ENCODE measurements at regions not wholly inside any gene's neighbourhood (a gene's known extent, or its start where the extent isn't known, plus 50 kb on each side); places are given as distances from the start of the nearest gene placed in this dataset.

GRCh38 chr2:100653449-100654035 is 90.7 kb downstream of the PDCL3 start:
- Histone ChIP-seq H3K27me3 (ENCODE audit: insufficient read depth, low read length, poor library complexity) (no peaks in the 10 kb centered on the region), H3K4me3 (ENCODE audit: low read length) (no peak overlapping the region), H3K79me2 (ENCODE audit: control insufficient read depth, insufficient read depth, low read length) (no peaks in the 10 kb centered on the region), H3K4me1 (ENCODE audit: control insufficient read depth, low read depth, low read length) (no peaks in the 10 kb centered on the region), H4K8ac (ENCODE audit: low read depth, low read length) (no peak overlapping the region), H3K4ac (ENCODE audit: low read depth, low read length) (no peak overlapping the region), H3K27ac (ENCODE audit: low read depth, low read length) (no peak overlapping the region), H2BK15ac (replicated peaks; ENCODE audit: low read depth) (no peak overlapping the region), H3K79me1 (ENCODE audit: low read length) (no peaks in the 10 kb centered on the region), H3K4me2 (ENCODE audit: low read length) (no peak overlapping the region), H4K5ac (ENCODE audit: low read length) (no peak overlapping the region), H2BK5ac (ENCODE audit: low read length) (no peak overlapping the region), H3K23ac (ENCODE audit: low read length) (no peak overlapping the region), H3K9ac (ENCODE audit: low read length) (no peak overlapping the region), H2AK5ac (ENCODE audit: low read length) (no peak overlapping the region), H3K18ac (ENCODE audit: low read length) (no peak overlapping the region), H3K36me3 (ENCODE audit: control insufficient read depth, insufficient read depth, low read length) (no peaks in the 10 kb centered on the region), H2BK120ac (ENCODE audit: low read depth, low read length) (no peak overlapping the region), H3K56ac (ENCODE audit: low read length) (no peak overlapping the region)
- no CpG with 5 or more reads among the region's 7 CpGs for WGBS (ENCODE audit: extremely low coverage, insufficient coverage, low lambda C conversion rate)
- no peak for DNase-seq

GRCh38 chr2:100654611-100655010 is 91.8 kb downstream of the PDCL3 start:
- Histone ChIP-seq H4K5ac (ENCODE audit: low read length) (no peak overlapping the region), H3K4me3 (ENCODE audit: low read length) (no peak overlapping the region), H2BK15ac (replicated peaks; ENCODE audit: low read depth) (no peak overlapping the region), H3K56ac (ENCODE audit: low read length) (no peak overlapping the region), H2BK120ac (ENCODE audit: low read depth, low read length) (no peak overlapping the region), H2AK5ac (ENCODE audit: low read length) (no peak overlapping the region), H3K18ac (ENCODE audit: low read length) (no peak overlapping the region), H3K4me2 (ENCODE audit: low read length) (no peak overlapping the region), H3K4ac (ENCODE audit: low read depth, low read length) (no peak overlapping the region), H3K23ac (ENCODE audit: low read length) (no peak overlapping the region), H3K4me1 (ENCODE audit: control insufficient read depth, low read depth, low read length) (no peaks in the 10 kb centered on the region), H3K27me3 (ENCODE audit: insufficient read depth, low read length, poor library complexity) (no peaks in the 10 kb centered on the region), H3K79me1 (ENCODE audit: low read length) (no peaks in the 10 kb centered on the region), H3K27ac (ENCODE audit: low read depth, low read length) (no peak overlapping the region), H4K8ac (ENCODE audit: low read depth, low read length) (no peak overlapping the region), H3K9ac (ENCODE audit: low read length) (no peak overlapping the region), H3K36me3 (ENCODE audit: control insufficient read depth, insufficient read depth, low read length) (no peaks in the 10 kb centered on the region), H3K79me2 (ENCODE audit: control insufficient read depth, insufficient read depth, low read length) (no peaks in the 10 kb centered on the region), H2BK5ac (ENCODE audit: low read length) (no peak overlapping the region)
- DNase-seq: no peak
- WGBS (ENCODE audit: extremely low coverage, insufficient coverage, low lambda C conversion rate): no CpG with 5 or more reads among the region's 7 CpGs

GRCh38 chr2:100655446-100655845 is 92.7 kb downstream of the PDCL3 start:
- Histone ChIP-seq H3K4me1 (ENCODE audit: control insufficient read depth, low read depth, low read length) (no peaks in the 10 kb centered on the region), H3K79me1 (ENCODE audit: low read length) (no peaks in the 10 kb centered on the region), H3K18ac (ENCODE audit: low read length) (no peak overlapping the region), H3K56ac (ENCODE audit: low read length) (no peak overlapping the region), H3K36me3 (ENCODE audit: control insufficient read depth, insufficient read depth, low read length) (no peaks in the 10 kb centered on the region), H3K27ac (ENCODE audit: low read depth, low read length) (no peak overlapping the region), H2BK15ac (replicated peaks; ENCODE audit: low read depth) (no peak overlapping the region), H3K27me3 (ENCODE audit: insufficient read depth, low read length, poor library complexity) (no peaks in the 10 kb centered on the region), H2BK120ac (ENCODE audit: low read depth, low read length) (no peak overlapping the region), H2BK5ac (ENCODE audit: low read length) (no peak overlapping the region), H3K4ac (ENCODE audit: low read depth, low read length) (no peak overlapping the region), H4K5ac (ENCODE audit: low read length) (no peak overlapping the region), H3K4me3 (ENCODE audit: low read length) (no peak overlapping the region), H4K8ac (ENCODE audit: low read depth, low read length) (no peak overlapping the region), H3K9ac (ENCODE audit: low read length) (no peak overlapping the region), H3K4me2 (ENCODE audit: low read length) (no peak overlapping the region), H2AK5ac (ENCODE audit: low read length) (no peak overlapping the region), H3K23ac (ENCODE audit: low read length) (no peak overlapping the region), H3K79me2 (ENCODE audit: control insufficient read depth, insufficient read depth, low read length) (no peaks in the 10 kb centered on the region)
- no peak for DNase-seq
- no CpG with 5 or more reads among the region's 5 CpGs for WGBS (ENCODE audit: extremely low coverage, insufficient coverage, low lambda C conversion rate)

GRCh38 chr2:100655936-100656534 is 93.2 kb downstream of the PDCL3 start:
- Histone ChIP-seq H2BK5ac (ENCODE audit: low read length) (no peak overlapping the region), H3K9ac (ENCODE audit: low read length) (no peak overlapping the region), H3K27me3 (ENCODE audit: insufficient read depth, low read length, poor library complexity) (no peaks in the 10 kb centered on the region), H4K5ac (ENCODE audit: low read length) (no peak overlapping the region), H3K27ac (ENCODE audit: low read depth, low read length) (no peak overlapping the region), H3K79me1 (ENCODE audit: low read length) (no peaks in the 10 kb centered on the region), H3K4me1 (ENCODE audit: control insufficient read depth, low read depth, low read length) (no peaks in the 10 kb centered on the region), H3K56ac (ENCODE audit: low read length) (no peak overlapping the region), H3K79me2 (ENCODE audit: control insufficient read depth, insufficient read depth, low read length) (no peaks in the 10 kb centered on the region), H3K23ac (ENCODE audit: low read length) (no peak overlapping the region), H2BK15ac (replicated peaks; ENCODE audit: low read depth) (no peak overlapping the region), H3K4me2 (ENCODE audit: low read length) (no peak overlapping the region), H3K4ac (ENCODE audit: low read depth, low read length) (no peak overlapping the region), H3K18ac (ENCODE audit: low read length) (no peak overlapping the region), H3K36me3 (ENCODE audit: control insufficient read depth, insufficient read depth, low read length) (no peaks in the 10 kb centered on the region), H2AK5ac (ENCODE audit: low read length) (no peak overlapping the region), H4K8ac (ENCODE audit: low read depth, low read length) (no peak overlapping the region), H2BK120ac (ENCODE audit: low read depth, low read length) (no peak overlapping the region), H3K4me3 (ENCODE audit: low read length) (no peak overlapping the region)
- WGBS (ENCODE audit: extremely low coverage, insufficient coverage, low lambda C conversion rate): no CpG with 5 or more reads among the region's 5 CpGs
- no peak for DNase-seq

GRCh38 chr2:100658017-100658416 is 95.2 kb downstream of the PDCL3 start:
- Histone ChIP-seq H2AK5ac (ENCODE audit: low read length) (no peak overlapping the region), H3K4me2 (ENCODE audit: low read length) (no peak overlapping the region), H3K79me1 (ENCODE audit: low read length) (no peaks in the 10 kb centered on the region), H3K23ac (ENCODE audit: low read length) (no peak overlapping the region), H3K18ac (ENCODE audit: low read length) (no peak overlapping the region), H4K8ac (ENCODE audit: low read depth, low read length) (no peak overlapping the region), H3K56ac (ENCODE audit: low read length) (no peak overlapping the region), H3K79me2 (ENCODE audit: control insufficient read depth, insufficient read depth, low read length) (no peaks in the 10 kb centered on the region), H3K27me3 (ENCODE audit: insufficient read depth, low read length, poor library complexity) (no peaks in the 10 kb centered on the region), H3K27ac (ENCODE audit: low read depth, low read length) (no peak overlapping the region), H3K9ac (ENCODE audit: low read length) (no peak overlapping the region), H2BK15ac (replicated peaks; ENCODE audit: low read depth) (no peak overlapping the region), H2BK5ac (ENCODE audit: low read length) (no peak overlapping the region), H3K4me1 (ENCODE audit: control insufficient read depth, low read depth, low read length) (no peaks in the 10 kb centered on the region), H2BK120ac (ENCODE audit: low read depth, low read length) (no peak overlapping the region), H3K4me3 (ENCODE audit: low read length) (no peak overlapping the region), H3K36me3 (ENCODE audit: control insufficient read depth, insufficient read depth, low read length) (no peaks in the 10 kb centered on the region), H3K4ac (ENCODE audit: low read depth, low read length) (no peak overlapping the region), H4K5ac (ENCODE audit: low read length) (no peak overlapping the region)
- no peak for DNase-seq
- no CpG with 5 or more reads among the region's 4 CpGs for WGBS (ENCODE audit: extremely low coverage, insufficient coverage, low lambda C conversion rate)

Data from mesendoderm (in vitro differentiated cells).